22Rv1 (cell line): ENCODE measurements at regions not wholly inside any gene's neighbourhood (a gene's known extent, or its start where the extent isn't known, plus 50 kb on each side); places are given as distances from the start of the nearest gene placed in this dataset.

ENCODE experiments used
- ZFX ChIP-seq: fragments of 450-650 bp; IDR thresholded peaks from 2 replicates; pipeline ENCODE4 v1.6.1; 2017; ENCODE audit warnings: antibody characterized with exemption, borderline replicate concordance
- TF ChIP-seq, protein P1 (sequence below): fragments of 450-650 bp; IDR thresholded peaks from 2 replicates; pipeline ENCODE4 v1.5.1; 2017; ENCODE audit warnings: mild to moderate bottlenecking

DNA sequence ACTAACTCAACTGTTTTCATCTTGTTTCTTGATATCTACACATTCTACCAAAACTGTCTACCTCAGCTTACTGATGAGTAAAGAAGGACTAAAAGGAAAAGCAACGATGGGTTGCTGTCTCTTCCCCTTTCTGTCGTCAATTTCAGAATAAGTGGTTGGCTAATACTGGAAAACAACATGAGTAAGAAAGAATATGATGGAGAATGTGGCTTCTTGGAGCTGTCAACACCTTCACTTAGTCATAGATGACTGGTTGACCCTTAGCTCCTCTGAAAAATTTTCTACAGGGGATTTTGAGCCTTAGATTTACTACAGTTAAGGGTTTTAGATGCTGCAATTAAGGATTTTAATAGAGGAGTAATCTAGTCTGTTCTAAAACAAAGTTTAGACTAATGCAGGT lies 797.9 kb downstream of the TLE4 start:
- TF ChIP-seq, protein P1, sequence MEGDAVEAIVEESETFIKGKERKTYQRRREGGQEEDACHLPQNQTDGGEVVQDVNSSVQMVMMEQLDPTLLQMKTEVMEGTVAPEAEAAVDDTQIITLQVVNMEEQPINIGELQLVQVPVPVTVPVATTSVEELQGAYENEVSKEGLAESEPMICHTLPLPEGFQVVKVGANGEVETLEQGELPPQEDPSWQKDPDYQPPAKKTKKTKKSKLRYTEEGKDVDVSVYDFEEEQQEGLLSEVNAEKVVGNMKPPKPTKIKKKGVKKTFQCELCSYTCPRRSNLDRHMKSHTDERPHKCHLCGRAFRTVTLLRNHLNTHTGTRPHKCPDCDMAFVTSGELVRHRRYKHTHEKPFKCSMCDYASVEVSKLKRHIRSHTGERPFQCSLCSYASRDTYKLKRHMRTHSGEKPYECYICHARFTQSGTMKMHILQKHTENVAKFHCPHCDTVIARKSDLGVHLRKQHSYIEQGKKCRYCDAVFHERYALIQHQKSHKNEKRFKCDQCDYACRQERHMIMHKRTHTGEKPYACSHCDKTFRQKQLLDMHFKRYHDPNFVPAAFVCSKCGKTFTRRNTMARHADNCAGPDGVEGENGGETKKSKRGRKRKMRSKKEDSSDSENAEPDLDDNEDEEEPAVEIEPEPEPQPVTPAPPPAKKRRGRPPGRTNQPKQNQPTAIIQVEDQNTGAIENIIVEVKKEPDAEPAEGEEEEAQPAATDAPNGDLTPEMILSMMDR, result no peak
- no peak for TF ChIP-seq ZFX
